Dendritic cell treated with granulocyte-macrophage colony-stimulating factor and Interleukin-4, amounts not matched to agents 40 ng/mL and 50 ng/mL, for 4 days (primary cell): ENCODE measurements at regions not wholly inside any gene's neighbourhood (a gene's known extent, or its start where the extent isn't known, plus 50 kb on each side); places are given as distances from the start of the nearest gene placed in this dataset.

Source experiments
- H3K27ac Mint-ChIP-seq: one replicate; pipeline ENCODE4 v1.8.0; 2022; ENCODE audit warnings: mild to moderate bottlenecking, mixed read lengths
- H3K27me3 Mint-ChIP-seq: one replicate; pipeline ENCODE4 v1.8.0; 2022; ENCODE audit warnings: mild to moderate bottlenecking, mixed read lengths
- H3K36me3 Mint-ChIP-seq: one replicate; pipeline ENCODE4 v1.8.0; 2022; ENCODE audit warnings: low read depth, mixed read lengths
- H3K4me1 Mint-ChIP-seq: one replicate; pipeline ENCODE4 v1.8.0; 2022; ENCODE audit warnings: low read depth, mixed read lengths
- H3K4me3 Mint-ChIP-seq: one replicate; pipeline ENCODE4 v1.8.0; 2022; ENCODE audit warnings: mild to moderate bottlenecking, moderate library complexity, mixed read lengths
- H3K9me3 Mint-ChIP-seq: one replicate; pipeline ENCODE4 v1.8.0; 2022; ENCODE audit warnings: mixed read lengths
- intact Hi-C: fragments of 100-400 bp; cut with micrococcal nuclease; formaldehyde crosslinking; loops from one replicate; pipeline ENCODE4 v1.15.0; 2022

DNA sequence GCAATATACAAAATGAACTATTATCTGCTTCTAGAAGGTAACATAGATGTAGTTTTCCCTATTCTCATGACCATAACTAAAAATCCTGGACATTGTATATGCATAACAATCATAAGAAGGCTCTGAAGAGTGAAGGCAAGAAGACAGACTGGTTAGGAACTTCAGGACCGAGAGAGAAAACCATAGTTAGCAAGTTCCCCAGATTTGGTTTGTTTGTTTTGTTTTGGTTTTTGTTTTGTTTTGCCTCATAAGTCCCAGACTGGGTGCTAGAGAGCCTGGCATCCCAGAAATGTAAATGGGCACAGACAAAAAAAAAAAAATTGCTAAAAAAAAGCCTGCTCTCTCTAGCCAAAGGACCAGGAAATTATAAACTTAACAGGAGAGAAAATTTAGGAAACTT is 192.2 kb upstream of the FBXO11 start:
- no peaks in the 10 kb centered on the region for H3K36me3 Mint-ChIP-seq
- peaks cover 34% of the 10 kb centered on the region for H3K9me3 Mint-ChIP-seq
- no peaks in the 10 kb centered on the region for H3K4me1 Mint-ChIP-seq
- intact Hi-C loops: no loop called here
- H3K27ac Mint-ChIP-seq: no peak overlapping the region
- H3K4me3 Mint-ChIP-seq: no peak overlapping the region
- H3K27me3 Mint-ChIP-seq: no peaks in the 10 kb centered on the region

DNA sequence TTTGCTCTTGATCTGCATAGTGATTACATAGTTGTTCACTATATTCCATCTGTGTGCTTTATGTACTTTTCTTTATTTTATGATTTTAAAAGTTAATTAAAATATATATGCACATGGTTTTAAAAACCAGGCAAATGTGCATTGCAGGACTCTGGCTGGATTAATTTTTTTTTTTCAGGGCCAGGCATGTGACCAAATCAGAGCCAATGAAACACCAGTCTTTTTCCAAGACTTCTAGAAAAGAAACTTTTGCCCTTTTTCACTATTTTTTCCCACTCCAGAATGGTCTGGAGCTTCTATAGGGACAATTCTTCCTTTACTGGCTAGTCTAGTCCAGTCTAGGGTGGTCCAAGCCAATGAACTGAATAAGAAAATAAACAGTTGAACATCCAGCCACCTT is 198.1 kb upstream of the FBXO11 start:
- intact Hi-C loops: no loop called here
- peaks cover 29% of the 10 kb centered on the region for H3K9me3 Mint-ChIP-seq
- no peaks in the 10 kb centered on the region for H3K27me3 Mint-ChIP-seq
- no peak overlapping the region for H3K4me3 Mint-ChIP-seq
- peaks cover 22% of the 10 kb centered on the region for H3K4me1 Mint-ChIP-seq
- no peak overlapping the region for H3K27ac Mint-ChIP-seq
- H3K36me3 Mint-ChIP-seq: no peaks in the 10 kb centered on the region

DNA sequence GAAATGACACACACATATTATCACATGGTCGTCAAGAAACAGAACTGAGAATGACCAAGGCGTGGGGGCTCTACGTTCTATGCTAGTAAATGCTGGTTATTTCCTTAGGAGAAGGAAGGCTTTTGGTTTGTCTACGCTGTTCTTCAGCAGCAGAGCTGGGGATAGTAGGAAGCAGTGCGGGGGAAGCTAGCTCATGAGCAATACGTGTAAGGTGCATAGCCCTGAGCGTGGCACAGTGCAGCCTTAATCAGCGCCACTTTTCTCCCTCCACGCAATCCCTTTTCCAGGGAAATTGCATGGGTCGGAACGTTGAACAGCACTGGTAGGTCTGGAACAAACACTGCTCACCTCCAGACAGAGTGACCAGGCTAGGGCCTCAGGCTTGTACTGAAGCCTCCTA is 199.6 kb upstream of the FBXO11 start:
- intact Hi-C loops: loop anchor here (1.0 kb wide), 2 partner anchors 200 to 249 kb away; partner anchors contain the start of gene FBXO11
- peaks cover 16% of the 10 kb centered on the region for H3K9me3 Mint-ChIP-seq
- no peaks in the 10 kb centered on the region for H3K36me3 Mint-ChIP-seq
- H3K27ac Mint-ChIP-seq: peak overlapping the region; percentile 53
- peaks cover 23% of the 10 kb centered on the region for H3K4me1 Mint-ChIP-seq
- H3K4me3 Mint-ChIP-seq: no peak overlapping the region
- no peaks in the 10 kb centered on the region for H3K27me3 Mint-ChIP-seq

DNA sequence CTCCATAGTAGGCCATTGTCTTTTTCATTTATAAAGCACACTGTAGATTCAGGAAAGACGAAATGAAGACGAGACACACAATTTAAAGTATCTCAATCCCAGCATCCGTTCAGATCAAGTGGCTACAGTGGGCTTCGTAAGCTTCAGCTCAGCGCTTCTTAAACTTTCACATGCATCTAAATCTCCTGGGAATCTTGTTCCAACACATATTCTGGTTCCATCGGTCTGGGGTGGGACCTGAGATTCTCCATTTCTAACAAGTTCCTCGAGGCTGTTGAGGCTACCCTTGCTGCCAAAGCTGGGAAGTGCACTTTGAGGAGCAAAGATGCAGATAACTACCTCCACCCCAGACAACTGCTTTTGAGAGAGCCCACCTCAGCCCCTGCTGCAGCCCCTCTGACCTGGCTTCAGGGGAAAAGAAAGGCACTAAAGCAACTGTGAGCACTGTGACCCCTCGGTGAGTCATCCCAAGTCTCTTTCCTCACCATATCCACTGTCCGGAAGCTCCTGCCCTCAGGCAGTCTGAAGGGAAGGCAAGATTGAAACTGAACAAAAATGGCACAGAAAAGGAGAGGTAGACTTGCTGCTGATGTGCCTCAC is 201.1 kb upstream of the FBXO11 start:
- Mint-ChIP-seq H3K9me3 (peaks cover 5% of the 10 kb centered on the region), H3K27ac (peak overlapping the region; percentile 53)

DNA sequence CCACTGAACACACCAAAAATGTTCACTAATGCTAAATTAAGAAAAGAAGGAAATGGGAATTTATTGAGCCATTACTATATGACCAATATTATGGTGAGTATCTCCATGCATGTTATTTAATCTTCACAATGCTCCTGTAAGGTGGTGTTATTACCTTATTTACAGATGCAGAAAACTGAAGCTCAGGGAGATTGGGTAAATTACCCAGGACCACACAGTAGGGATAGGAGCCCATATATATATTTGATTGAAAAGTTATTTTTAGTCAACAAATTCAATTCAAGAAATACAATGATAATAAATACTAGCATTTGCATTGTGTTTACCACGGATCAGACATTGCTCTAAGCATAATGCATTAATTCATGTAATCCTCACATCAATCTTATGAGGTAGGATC is 202.2 kb upstream of the FBXO11 start:
- H3K4me1 Mint-ChIP-seq: peaks cover 41% of the 10 kb centered on the region
- no peaks in the 10 kb centered on the region for H3K36me3 Mint-ChIP-seq
- H3K4me3 Mint-ChIP-seq: no peak overlapping the region
- no peaks in the 10 kb centered on the region for H3K27me3 Mint-ChIP-seq
- no peak overlapping the region for H3K27ac Mint-ChIP-seq
- no peaks in the 10 kb centered on the region for H3K9me3 Mint-ChIP-seq
- intact Hi-C loops: no loop called here

More for the DNA sequence above, 201.1 kb upstream of the FBXO11 start:
- Mint-ChIP-seq H3K27me3 (no peaks in the 10 kb centered on the region), H3K36me3 (no peaks in the 10 kb centered on the region), H3K4me3 (no peak overlapping the region), H3K4me1 (peaks cover 33% of the 10 kb centered on the region)
- intact Hi-C loops: no loop called here

DNA sequence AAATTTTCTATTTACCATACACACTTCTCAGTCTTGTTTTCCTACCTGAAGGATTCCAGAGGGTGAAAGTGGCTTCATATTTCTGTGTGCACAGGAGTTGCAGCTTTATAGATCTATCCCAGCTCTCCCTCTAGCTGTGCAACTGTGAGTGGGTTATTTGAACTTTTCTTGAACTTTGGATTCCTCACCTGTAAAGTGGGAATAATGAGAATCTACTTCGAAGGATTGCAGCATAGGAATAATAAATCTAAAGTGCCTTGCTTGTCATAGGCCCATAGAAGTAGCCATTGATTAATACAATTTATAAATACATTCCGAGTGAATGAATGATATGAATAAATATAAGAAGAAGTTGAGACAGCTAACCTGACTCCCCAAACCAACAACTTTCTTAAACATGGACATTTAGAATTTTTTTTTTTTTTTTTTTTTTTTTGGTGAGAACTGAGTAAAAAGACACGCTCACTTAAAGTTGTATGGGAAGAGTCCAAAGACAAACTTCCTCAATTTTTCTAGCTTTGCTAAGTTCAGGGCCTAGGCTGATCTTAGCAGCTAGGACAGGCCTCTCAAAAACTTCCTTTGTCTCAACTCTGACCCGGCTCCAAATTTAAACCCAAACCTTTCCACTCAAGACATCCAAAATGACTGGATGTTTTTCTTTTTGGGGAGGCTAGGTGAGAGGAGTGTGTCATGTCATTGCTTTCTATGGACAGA is 203.3 kb upstream of the FBXO11 start:
- peaks cover 53% of the 10 kb centered on the region for H3K4me1 Mint-ChIP-seq
- no peaks in the 10 kb centered on the region for H3K9me3 Mint-ChIP-seq
- H3K27me3 Mint-ChIP-seq: no peaks in the 10 kb centered on the region
- H3K4me3 Mint-ChIP-seq: no peak overlapping the region
- intact Hi-C loops: no loop called here
- H3K36me3 Mint-ChIP-seq: no peaks in the 10 kb centered on the region
- H3K27ac Mint-ChIP-seq: no peak overlapping the region

DNA sequence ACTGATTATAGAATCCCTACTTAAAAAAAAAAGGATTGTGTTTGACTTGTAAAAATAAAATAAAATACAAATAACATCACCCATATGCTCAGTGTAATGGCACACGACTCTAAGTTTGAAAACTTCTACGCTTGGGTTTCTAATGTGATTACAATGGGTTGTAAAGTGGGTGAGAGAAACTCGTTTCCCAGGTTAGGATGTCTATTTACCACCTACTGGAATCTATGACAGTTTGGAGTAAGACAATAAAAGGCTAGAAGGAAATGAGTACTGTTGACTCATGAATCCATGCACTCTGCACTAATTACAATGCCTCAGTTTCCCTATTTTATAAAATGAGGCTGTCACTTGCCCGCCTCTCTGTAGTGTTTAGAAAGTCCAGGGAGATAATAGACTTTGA is 204.0 kb upstream of the FOXN2 start:
- Mint-ChIP-seq H3K4me3 (no peak overlapping the region), H3K9me3 (no peaks in the 10 kb centered on the region), H3K36me3 (no peaks in the 10 kb centered on the region), H3K27ac (no peak overlapping the region), H3K4me1 (peaks cover 62% of the 10 kb centered on the region), H3K27me3 (no peaks in the 10 kb centered on the region)
- intact Hi-C loops: no loop called here

DNA sequence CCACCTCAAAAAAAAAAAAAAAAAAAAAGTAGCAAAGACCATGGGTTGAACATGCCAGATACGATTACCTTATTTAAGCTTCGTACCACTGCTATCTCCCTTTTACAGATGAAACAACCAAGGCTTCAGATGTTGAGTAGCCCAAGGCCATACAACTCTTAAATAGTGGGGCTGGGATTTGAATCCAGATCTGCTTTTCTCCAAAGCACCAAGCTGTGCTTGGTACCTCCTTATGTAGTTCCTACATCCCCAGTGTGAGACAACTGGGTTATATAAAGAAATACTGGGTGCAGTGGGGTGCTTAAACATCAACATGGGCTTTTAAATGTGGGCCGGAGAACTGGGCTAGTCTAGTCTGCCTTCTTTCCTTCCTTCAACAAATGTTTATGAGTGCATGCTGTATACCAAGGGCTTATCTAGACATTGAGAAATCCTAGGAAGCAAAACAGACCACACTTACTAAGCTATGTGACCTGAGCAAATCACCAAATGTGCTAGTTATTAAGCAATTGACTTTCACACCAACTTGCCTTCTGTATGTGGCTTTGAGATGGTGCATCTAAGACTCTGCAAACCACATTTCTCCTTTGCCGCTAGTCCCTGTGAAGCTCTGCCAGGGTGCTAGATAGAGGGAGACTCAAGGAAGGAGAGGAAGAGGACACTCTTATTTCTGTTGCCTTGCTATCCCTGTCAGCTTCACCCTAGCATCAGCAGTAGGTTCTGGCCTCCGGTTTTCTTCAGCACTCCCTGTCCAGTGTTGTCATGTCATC is 201.4 kb upstream of the FOXN2 start:
- Mint-ChIP-seq H3K9me3 (no peaks in the 10 kb centered on the region), H3K36me3 (no peaks in the 10 kb centered on the region), H3K4me3 (no peak overlapping the region), H3K27me3 (no peaks in the 10 kb centered on the region), H3K27ac (peak overlapping the region; percentile 93), H3K4me1 (peaks cover 53% of the 10 kb centered on the region)
- intact Hi-C loops: no loop called here

DNA sequence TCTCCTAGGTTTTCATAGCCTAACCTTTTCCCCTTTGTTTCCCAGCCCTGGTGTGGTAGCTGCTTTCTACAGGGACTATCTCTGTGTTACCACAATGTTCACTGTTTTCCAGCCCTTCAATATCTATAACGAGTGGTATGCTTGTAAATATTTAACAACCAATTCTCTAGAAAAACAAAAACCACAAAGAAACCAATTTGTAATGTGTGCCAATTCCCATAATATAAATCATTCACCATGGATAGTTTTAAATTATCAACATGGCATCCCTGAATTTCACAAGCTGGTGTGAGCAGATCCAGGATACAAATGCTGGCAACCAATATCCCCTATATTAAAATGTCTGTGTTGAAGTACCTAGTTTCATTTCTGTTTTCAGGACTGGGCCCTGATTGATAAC is 200.7 kb upstream of the FOXN2 start:
- intact Hi-C loops: no loop called here
- H3K27ac Mint-ChIP-seq: peak overlapping the region; percentile 93

DNA sequence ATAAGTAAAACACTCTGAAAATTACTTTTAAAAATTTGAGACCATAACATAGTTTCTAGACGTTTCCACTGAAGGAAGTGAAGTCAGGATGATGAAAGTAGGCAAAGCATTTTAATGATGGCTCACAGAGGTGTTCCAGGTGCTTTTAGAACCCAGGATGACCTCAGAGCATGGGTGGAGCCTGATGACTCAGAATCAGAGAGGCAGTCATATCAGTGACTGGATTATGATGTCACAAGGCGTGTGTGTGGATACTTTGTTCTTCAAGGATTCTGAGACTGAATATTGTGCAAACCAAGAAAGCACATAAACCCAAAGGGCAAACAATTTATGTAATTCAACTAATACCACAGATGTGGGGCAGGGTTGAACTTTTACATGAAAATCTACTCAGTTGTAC is 200.2 kb upstream of the FOXN2 start:
- Mint-ChIP-seq H3K9me3 (no peaks in the 10 kb centered on the region), H3K36me3 (no peaks in the 10 kb centered on the region), H3K4me3 (no peak overlapping the region), H3K27me3 (no peaks in the 10 kb centered on the region), H3K27ac (no peak overlapping the region), H3K4me1 (peaks cover 53% of the 10 kb centered on the region)
- intact Hi-C loops: no loop called here

More for the DNA sequence above, 200.7 kb upstream of the FOXN2 start:
- no peaks in the 10 kb centered on the region for H3K36me3 Mint-ChIP-seq
- peaks cover 53% of the 10 kb centered on the region for H3K4me1 Mint-ChIP-seq
- no peaks in the 10 kb centered on the region for H3K27me3 Mint-ChIP-seq
- no peak overlapping the region for H3K4me3 Mint-ChIP-seq
- H3K9me3 Mint-ChIP-seq: no peaks in the 10 kb centered on the region

DNA sequence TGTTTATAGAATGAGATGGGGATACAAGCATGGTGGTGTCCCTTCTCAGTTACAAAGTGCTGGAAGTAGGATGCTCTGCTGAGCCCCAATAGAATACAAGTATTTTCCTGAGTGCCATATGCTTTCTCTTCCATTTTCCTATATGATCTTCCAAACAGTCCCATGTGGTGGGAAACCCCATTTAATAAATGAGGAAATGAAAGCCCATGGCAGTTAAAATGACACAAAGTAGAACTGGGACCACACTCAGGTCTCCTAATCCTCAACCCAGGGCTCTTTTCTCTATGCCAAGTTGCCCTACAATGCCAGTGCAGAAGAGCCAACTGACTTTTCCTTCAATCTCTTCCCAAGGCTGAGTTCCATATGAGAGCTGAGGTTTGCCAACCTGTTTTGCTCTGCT is 198.0 kb upstream of the FOXN2 start:
- intact Hi-C loops: no loop called here
- peaks cover 58% of the 10 kb centered on the region for H3K4me1 Mint-ChIP-seq
- no peak overlapping the region for H3K4me3 Mint-ChIP-seq
- no peak overlapping the region for H3K27ac Mint-ChIP-seq
- no peaks in the 10 kb centered on the region for H3K27me3 Mint-ChIP-seq
- H3K9me3 Mint-ChIP-seq: no peaks in the 10 kb centered on the region
- no peaks in the 10 kb centered on the region for H3K36me3 Mint-ChIP-seq

DNA sequence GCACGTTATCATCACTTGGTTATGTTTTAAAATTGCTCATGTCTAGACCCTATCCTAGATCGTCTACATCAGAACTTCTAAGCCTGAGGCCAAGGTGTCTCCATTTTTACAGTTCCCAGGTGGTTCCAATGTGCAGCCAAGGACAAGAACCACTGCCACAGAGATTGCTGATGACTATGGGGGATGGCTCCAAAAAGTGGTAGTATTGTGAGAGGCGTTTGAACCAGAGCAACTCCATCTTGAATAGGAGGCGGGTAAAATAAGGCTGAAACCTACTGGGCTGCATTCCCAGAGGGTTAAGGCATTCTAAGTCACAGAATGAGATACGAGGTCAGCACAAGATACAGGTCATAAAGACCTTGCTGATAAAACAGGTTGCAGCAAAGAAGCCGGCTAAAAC is 195.6 kb upstream of the FOXN2 start:
- Mint-ChIP-seq H3K4me3 (no peak overlapping the region), H3K4me1 (peaks cover 41% of the 10 kb centered on the region), H3K36me3 (no peaks in the 10 kb centered on the region), H3K27me3 (no peaks in the 10 kb centered on the region), H3K27ac (no peak overlapping the region), H3K9me3 (no peaks in the 10 kb centered on the region)
- intact Hi-C loops: no loop called here

DNA sequence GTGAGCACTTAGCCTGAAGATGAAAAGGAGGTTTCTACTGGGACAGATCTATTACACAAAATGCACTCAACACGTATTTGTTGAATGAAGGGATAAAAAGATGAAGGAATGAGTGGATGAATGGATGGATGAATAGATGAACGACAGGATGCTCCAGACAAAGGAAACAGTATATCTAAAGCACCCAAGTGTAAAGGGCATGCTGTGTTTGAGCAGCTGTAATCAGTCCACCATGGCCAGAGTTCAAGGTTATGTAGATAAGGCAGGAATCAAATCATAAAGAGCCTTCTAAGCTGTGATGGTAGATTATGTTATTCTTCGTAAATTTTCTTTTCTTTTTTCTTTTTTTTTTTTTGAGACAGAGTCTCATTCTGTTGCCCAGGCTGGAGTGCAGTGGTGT is 194.4 kb upstream of the FOXN2 start:
- no peaks in the 10 kb centered on the region for H3K27me3 Mint-ChIP-seq
- H3K27ac Mint-ChIP-seq: no peak overlapping the region
- intact Hi-C loops: no loop called here
- H3K4me1 Mint-ChIP-seq: peaks cover 33% of the 10 kb centered on the region
- no peak overlapping the region for H3K4me3 Mint-ChIP-seq
- H3K9me3 Mint-ChIP-seq: no peaks in the 10 kb centered on the region
- no peaks in the 10 kb centered on the region for H3K36me3 Mint-ChIP-seq

DNA sequence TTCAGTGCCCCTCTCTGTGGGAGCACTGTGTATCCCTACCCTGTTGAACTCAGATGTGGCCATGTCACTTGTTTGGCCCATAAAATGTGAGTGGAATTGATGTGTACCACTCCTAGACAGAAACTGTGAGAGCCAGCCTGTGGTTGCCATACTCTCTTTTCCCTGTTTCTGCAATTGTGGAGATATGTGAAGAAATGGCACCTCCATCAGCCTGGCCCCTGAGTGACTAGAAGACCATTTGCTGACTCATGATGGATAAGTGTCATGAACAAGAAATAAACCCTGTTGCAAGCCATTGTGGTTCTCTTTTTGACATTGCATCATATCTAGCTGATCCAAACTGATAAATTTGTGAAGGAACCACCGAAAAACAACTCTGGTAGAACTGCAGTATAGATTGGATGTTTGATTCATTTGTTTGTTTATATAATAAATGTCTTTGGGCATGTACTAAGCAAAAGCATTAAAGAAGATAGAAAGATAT is 193.7 kb upstream of the FOXN2 start:
- Mint-ChIP-seq H3K9me3 (no peaks in the 10 kb centered on the region), H3K27ac (peak overlapping the region; percentile 46), H3K27me3 (no peaks in the 10 kb centered on the region), H3K4me1 (peaks cover 29% of the 10 kb centered on the region), H3K4me3 (no peak overlapping the region), H3K36me3 (no peaks in the 10 kb centered on the region)
- intact Hi-C loops: no loop called here
